ENCODE measurements at regions not wholly inside any gene's neighbourhood (a gene's known extent, or its start where the extent isn't known, plus 50 kb on each side); places are given as distances from the start of the nearest gene placed in this dataset.

DNA sequence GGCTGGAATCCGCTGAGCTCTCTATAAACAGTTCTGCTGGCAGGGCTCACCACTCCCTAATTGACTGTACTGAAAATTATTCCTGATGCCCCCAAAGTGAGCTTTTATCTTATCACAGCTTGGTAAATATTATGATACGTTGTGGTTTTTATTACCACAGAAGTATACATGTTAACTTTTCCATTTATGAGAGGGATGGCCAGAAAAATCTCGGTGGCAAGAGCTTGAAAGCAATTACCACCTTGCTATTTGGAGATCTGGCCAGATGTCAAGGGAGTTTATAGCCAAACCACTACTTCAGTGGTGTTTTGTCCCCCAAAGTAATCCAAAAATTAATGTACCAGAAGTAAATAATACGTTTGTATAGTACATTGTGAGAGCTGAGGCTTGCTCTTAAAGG lies 75.4 kb upstream of the RCN1 start:
- Histone ChIP-seq H3K9me3 (no peaks in the 10 kb centered on the region), H3K27me3 (peaks cover 45% of the 10 kb centered on the region), H3K4me1 (no peaks in the 10 kb centered on the region), H3K4me3 (no peak overlapping the region), H3K36me3 (no peaks in the 10 kb centered on the region), H3K27ac (no peak overlapping the region)
- ATAC-seq, result no peak
- 20 to 43% methylated on average over 1 to 4 of the region's 4 CpGs for WGBS, 2 donors (ENCODE audit: low coverage in 1 of 2)
- no peak for TF ChIP-seq CTCF (IDR thresholded peaks at IDR 0.05)
- no peak for TF ChIP-seq EP300 (IDR thresholded peaks at IDR 0.05)
- no peak for TF ChIP-seq POLR2A (IDR thresholded peaks at IDR 0.05)
- no peak for TF ChIP-seq POLR2AphosphoS5 (IDR thresholded peaks at IDR 0.05)

- ATAC-seq, result no peak
- H3K4me1 ChIP-seq, result no peaks in the 10 kb centered on the region
- peaks cover 55% of the 10 kb centered on the region for H3K27me3 ChIP-seq
- WGBS, 2 donors (ENCODE audit: low coverage in 1 of 2), result 22 to 24% methylated on average over 2 of the region's 3 CpGs
- H3K9me3 ChIP-seq, result no peaks in the 10 kb centered on the region
- no peak overlapping the region for H3K27ac ChIP-seq
- H3K36me3 ChIP-seq, result no peaks in the 10 kb centered on the region
- H3K4me3 ChIP-seq, result no peak overlapping the region
- TF ChIP-seq EP300 (IDR thresholded peaks at IDR 0.05), result no peak
- TF ChIP-seq POLR2AphosphoS5 (IDR thresholded peaks at IDR 0.05), result no peak
- TF ChIP-seq POLR2A (IDR thresholded peaks at IDR 0.05), result no peak
These were observed 77.3 kb upstream of the RCN1 start for GRCh38 chr11:32013603-32014002.

GRCh38 chr11:32012049-32012448 lies 78.8 kb upstream of the RCN1 start:
- no peak for TF ChIP-seq POLR2A (IDR thresholded peaks at IDR 0.05)
- TF ChIP-seq POLR2AphosphoS5 (IDR thresholded peaks at IDR 0.05), result no peak
- Histone ChIP-seq H3K27me3 (peaks cover 53% of the 10 kb centered on the region), H3K36me3 (no peaks in the 10 kb centered on the region), H3K4me3 (no peak overlapping the region), H3K4me1 (no peaks in the 10 kb centered on the region), H3K9me3 (no peaks in the 10 kb centered on the region), H3K27ac (no peak overlapping the region)
- 69 to 70% methylated on average over 2 to 6 of the region's 6 CpGs for WGBS, 2 donors (ENCODE audit: low coverage in 1 of 2)
- ATAC-seq, result no peak

GRCh38 chr11:32008880-32009551 lies 81.9 kb upstream of the RCN1 start:
- H3K9me3 ChIP-seq, result no peaks in the 10 kb centered on the region
- WGBS, 2 donors (ENCODE audit: low coverage in 1 of 2), result 59 to 63% methylated on average over 4 to 7 of the region's 8 CpGs
- TF ChIP-seq CTCF (IDR thresholded peaks at IDR 0.05), result no peak
- TF ChIP-seq EP300 (IDR thresholded peaks at IDR 0.05), result no peak
- TF ChIP-seq POLR2AphosphoS5 (IDR thresholded peaks at IDR 0.05), result no peak
- TF ChIP-seq POLR2A (IDR thresholded peaks at IDR 0.05), result no peak

DNA sequence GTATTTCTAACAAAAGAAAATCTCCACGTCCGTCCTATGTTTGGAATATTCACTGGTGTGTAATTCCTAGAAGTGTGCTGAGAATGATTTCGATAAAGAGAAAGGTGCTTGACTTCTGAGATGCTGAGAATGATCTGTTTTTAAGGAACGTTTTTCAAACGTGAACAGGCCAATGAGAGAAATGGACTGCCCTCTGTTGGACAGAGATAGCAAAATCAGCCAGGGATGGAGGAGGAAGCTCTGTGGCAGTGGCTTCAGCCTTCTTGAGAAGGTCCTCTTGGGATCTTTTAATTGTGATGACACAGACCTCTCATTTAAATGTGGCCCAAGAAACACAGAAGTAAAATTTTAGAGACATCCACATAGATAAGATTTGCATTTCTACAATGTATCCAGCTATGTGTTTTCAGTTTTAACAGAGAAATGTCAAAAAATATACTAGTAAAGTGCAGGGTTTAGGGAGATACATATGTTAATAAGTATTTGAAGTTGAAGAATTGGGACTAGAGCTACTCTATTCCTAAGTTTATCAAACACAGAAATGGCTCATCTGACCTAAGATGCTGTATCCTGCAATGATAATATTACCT lies 84.0 kb upstream of the RCN1 start:
- Histone ChIP-seq H3K9me3 (no peaks in the 10 kb centered on the region), H3K36me3 (no peaks in the 10 kb centered on the region), H3K27ac (no peak overlapping the region), H3K4me3 (no peak overlapping the region), H3K27me3 (peaks cover 48% of the 10 kb centered on the region), H3K4me1 (no peaks in the 10 kb centered on the region)
- ATAC-seq, result no peak
- WGBS, 2 donors (ENCODE audit: low coverage in 1 of 2), result 2 to 6% methylated on average over 5 of the region's 5 CpGs
- TF ChIP-seq EP300 (IDR thresholded peaks at IDR 0.05) (no peak), POLR2A (IDR thresholded peaks at IDR 0.05) (no peak), CTCF (IDR thresholded peaks at IDR 0.05) (peak in 2 of 4 experiments; percentile 9 to 42)

More at GRCh38 chr11:32008880-32009551, 81.9 kb upstream of the RCN1 start:
- Histone ChIP-seq H3K27ac (no peak overlapping the region), H3K4me1 (no peaks in the 10 kb centered on the region), H3K27me3 (peaks cover 54% of the 10 kb centered on the region), H3K4me3 (no peak overlapping the region), H3K36me3 (no peaks in the 10 kb centered on the region)
- ATAC-seq, result no peak
